Thyroid gland (tissue), 4 donors: ENCODE measurements at regions not wholly inside any gene's neighbourhood (a gene's known extent, or its start where the extent isn't known, plus 50 kb on each side); places are given as distances from the start of the nearest gene placed in this dataset.
A peak's percentile ranks its signal among the peaks of the same experiment; 100 is the strongest.
"Not testable (repeated sequence)": the region's sequence is repeated elsewhere in the genome, so short reads cannot be mapped to it uniquely, and the experiment has no call there.

Experiments
- DNase-seq, 2 donors: peaks; one replicate each; pipeline ENCODE4 v3.0.0-alpha.2; 2019
- H3K27ac ChIP-seq, 3 donors: fragments of 200-600 bp; sonication (generic); 1 replicate in 2 of 3; 2 replicates in 1 of 3; pipeline ENCODE4 v1.5.1; 2016 to 2019; ENCODE audit warnings: mild to moderate bottlenecking in 1 of 3, moderate library complexity in 1 of 3
- H3K27me3 ChIP-seq: fragments of 200-600 bp; sonication (generic); one replicate; pipeline ENCODE4 v1.5.1; 2019
- H3K36me3 ChIP-seq, 2 donors: fragments of 200-600 bp; sonication (generic); one replicate each; pipeline ENCODE4 v1.5.1; 2016 to 2019
- H3K4me1 ChIP-seq, 2 donors: fragments of 200-600 bp; sonication (generic); one replicate each; pipeline ENCODE4 v1.5.1; 2017 to 2019
- H3K4me3 ChIP-seq, 3 donors: fragments of 200-600 bp; sonication (generic); replicated peaks in 1 of 3; 1 replicate in 2 of 3; 2 replicates in 1 of 3; pipeline ENCODE4 v1.5.1; 2016; ENCODE audit warnings: mild to moderate bottlenecking in 1 of 3
- H3K9me3 ChIP-seq: fragments of 200-600 bp; sonication (generic); one replicate; pipeline ENCODE4 v1.5.1; 2017
- POLR2A ChIP-seq, 2 donors: fragments of 450-650 bp; IDR thresholded peaks; one replicate each; pipeline ENCODE4 v1.6.1; 2017; ENCODE audit warnings: antibody characterized with exemption in 2 of 2, mild to moderate bottlenecking in 2 of 2, moderate library complexity in 1 of 2
- WGBS, 2 donors: methylation state at CpG; one replicate each; pipeline ENCODE4 v1.1.5; 2017; 5-methylcytosine and 5-hydroxymethylcytosine counted together
- intact Hi-C: fragments of 100-400 bp; cut with DNase I; formaldehyde crosslinking; loops from one replicate; pipeline ENCODE4 v1.15.1; 2023
- TF ChIP-seq, protein P1 (sequence below), 6 experiments: fragments of 200-600 bp in 3 of 6; fragments of 450-650 bp in 3 of 6; sonication (generic) in 3 of 6; IDR thresholded peaks; one replicate each; pipeline ENCODE4 v1.5.1; 2016 to 2019; ENCODE audit warnings: antibody characterized with exemption in 6 of 6, mild to moderate bottlenecking in 2 of 6, inconsistent platforms in 1 of 6, moderate library complexity in 1 of 6

- Histone ChIP-seq H3K36me3 (no peaks in the 10 kb centered on the region), H3K27ac (peak overlapping the region; percentile 13 to 76 (median 40)), H3K27me3 (no peaks in the 10 kb centered on the region), H3K9me3 (no peaks in the 10 kb centered on the region), H3K4me3 (no peak overlapping the region), H3K4me1 (peaks cover 7 to 12% of the 10 kb centered on the region in 2 donors)
- no peak for DNase-seq
- WGBS, 2 donors, result 75 to 86% methylated on average over 2 of the region's 2 CpGs
- TF ChIP-seq POLR2A (IDR thresholded peaks at IDR 0.05), result no peak
- TF ChIP-seq, protein P1, sequence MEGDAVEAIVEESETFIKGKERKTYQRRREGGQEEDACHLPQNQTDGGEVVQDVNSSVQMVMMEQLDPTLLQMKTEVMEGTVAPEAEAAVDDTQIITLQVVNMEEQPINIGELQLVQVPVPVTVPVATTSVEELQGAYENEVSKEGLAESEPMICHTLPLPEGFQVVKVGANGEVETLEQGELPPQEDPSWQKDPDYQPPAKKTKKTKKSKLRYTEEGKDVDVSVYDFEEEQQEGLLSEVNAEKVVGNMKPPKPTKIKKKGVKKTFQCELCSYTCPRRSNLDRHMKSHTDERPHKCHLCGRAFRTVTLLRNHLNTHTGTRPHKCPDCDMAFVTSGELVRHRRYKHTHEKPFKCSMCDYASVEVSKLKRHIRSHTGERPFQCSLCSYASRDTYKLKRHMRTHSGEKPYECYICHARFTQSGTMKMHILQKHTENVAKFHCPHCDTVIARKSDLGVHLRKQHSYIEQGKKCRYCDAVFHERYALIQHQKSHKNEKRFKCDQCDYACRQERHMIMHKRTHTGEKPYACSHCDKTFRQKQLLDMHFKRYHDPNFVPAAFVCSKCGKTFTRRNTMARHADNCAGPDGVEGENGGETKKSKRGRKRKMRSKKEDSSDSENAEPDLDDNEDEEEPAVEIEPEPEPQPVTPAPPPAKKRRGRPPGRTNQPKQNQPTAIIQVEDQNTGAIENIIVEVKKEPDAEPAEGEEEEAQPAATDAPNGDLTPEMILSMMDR (IDR thresholded peaks at IDR 0.05), result no peak
- intact Hi-C loops, result no loop called here
Observed at GRCh38 chr6:139730340-139730974, 356.0 kb upstream of the CITED2 start.

GRCh38 chr6:139728876-139729427, 354.5 kb upstream of the CITED2 start:
- H3K27ac ChIP-seq, result peak overlapping the region; percentile 70 to 76 (median 74)
- no peak for DNase-seq
- no peaks in the 10 kb centered on the region for H3K27me3 ChIP-seq
- 53 to 54% methylated on average over 5 of the region's 5 CpGs for WGBS, 2 donors
- TF ChIP-seq, protein P1 (IDR thresholded peaks at IDR 0.05), result no peak
- TF ChIP-seq POLR2A (IDR thresholded peaks at IDR 0.05), result no peak
- intact Hi-C loops, result no loop called here
- H3K9me3 ChIP-seq, result no peaks in the 10 kb centered on the region
- H3K4me1 ChIP-seq, result peaks cover 7 to 12% of the 10 kb centered on the region in 2 donors
- no peaks in the 10 kb centered on the region for H3K36me3 ChIP-seq
- H3K4me3 ChIP-seq, result no peak overlapping the region

DNA sequence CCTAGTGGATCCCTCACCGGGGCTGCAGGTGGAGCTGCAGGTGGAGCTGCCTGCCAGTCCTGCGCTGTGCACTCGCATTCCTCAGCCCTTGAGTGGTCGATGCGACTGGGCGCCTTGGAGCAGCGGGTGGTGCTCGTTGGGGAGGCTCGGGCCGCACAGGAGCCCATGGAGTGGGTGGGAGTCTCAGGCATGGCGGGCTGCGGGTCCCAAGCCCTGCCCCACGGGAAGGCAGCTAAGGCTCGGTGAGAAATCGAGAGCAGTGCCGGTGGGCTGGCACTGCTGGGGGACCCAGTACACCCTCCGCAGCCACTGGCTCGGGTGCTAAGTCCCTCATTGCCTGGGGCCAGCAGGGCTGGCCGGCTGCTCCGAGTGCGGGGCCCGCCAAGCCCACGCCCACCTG, 351.8 kb upstream of the CITED2 start:
- H3K27ac ChIP-seq, DNase-seq, H3K4me3 ChIP-seq, H3K9me3 ChIP-seq, H3K27me3 ChIP-seq, H3K36me3 ChIP-seq, intact Hi-C loops, H3K4me1 ChIP-seq: not testable (repeated sequence)
- 94 to 99% methylated on average over 16 to 21 of the region's 23 CpGs for WGBS, 2 donors

DNA sequence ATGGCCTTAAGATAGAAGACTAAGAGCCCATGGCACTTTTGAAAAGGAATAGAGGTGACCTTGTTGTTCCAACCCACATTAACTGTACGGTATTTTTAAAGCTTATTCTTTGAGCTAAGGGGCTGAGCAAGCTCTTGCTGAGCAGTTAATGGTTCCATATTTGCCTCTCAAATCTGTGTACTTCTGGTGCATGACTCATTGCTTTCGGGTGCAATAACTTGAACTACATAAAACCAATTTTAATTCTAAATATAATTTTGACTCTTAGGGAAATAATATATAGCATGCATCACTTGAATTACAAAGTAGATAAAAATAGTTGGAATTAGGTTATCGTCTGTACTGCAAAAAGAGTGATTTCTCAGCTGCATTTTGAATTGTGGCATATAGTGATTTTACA, 348.1 kb upstream of the CITED2 start:
- Histone ChIP-seq H3K9me3 (no peaks in the 10 kb centered on the region), H3K36me3 (no peaks in the 10 kb centered on the region), H3K27me3 (no peaks in the 10 kb centered on the region), H3K4me1 (no peaks in the 10 kb centered on the region), H3K4me3 (no peak overlapping the region), H3K27ac (no peak overlapping the region)
- no peak for TF ChIP-seq POLR2A (IDR thresholded peaks at IDR 0.05)
- TF ChIP-seq, protein P1 (IDR thresholded peaks at IDR 0.05), result no peak
- 77 to 81% methylated on average over 3 of the region's 3 CpGs for WGBS, 2 donors
- intact Hi-C loops, result no loop called here
- no peak for DNase-seq

DNA sequence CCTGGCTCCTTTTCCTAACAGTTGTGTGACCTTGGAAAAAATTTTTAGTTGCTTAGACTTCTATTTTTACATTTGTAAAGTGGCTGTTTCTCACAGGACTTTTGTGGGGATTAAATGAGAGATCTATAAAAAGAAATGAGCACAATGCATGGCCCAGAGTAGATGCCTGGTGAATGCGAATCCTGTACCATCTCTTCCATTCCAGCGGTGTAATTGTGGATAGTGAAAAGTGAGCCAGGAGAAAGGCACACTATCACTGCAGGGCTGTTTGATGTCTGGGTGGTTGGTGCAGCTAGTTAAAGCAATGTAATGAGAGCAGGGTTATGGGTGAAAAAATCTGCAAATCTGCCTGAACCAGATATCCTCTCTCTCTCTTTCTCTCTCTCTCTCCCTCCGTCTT, 347.5 kb upstream of the CITED2 start:
- H3K9me3 ChIP-seq, result no peaks in the 10 kb centered on the region
- H3K36me3 ChIP-seq, result no peaks in the 10 kb centered on the region
- WGBS, 2 donors, result 82 to 91% methylated on average over 3 of the region's 3 CpGs
- DNase-seq, result no peak
- H3K4me3 ChIP-seq, result no peak overlapping the region
- intact Hi-C loops, result no loop called here
- H3K27ac ChIP-seq, result no peak overlapping the region
- H3K4me1 ChIP-seq, result no peaks in the 10 kb centered on the region
- TF ChIP-seq, protein P1 (IDR thresholded peaks at IDR 0.05), result no peak
- TF ChIP-seq POLR2A (IDR thresholded peaks at IDR 0.05), result no peak
- no peaks in the 10 kb centered on the region for H3K27me3 ChIP-seq
